CMK (cell line): ENCODE measurements at regions not wholly inside any gene's neighbourhood (a gene's known extent, or its start where the extent isn't known, plus 50 kb on each side); places are given as distances from the start of the nearest gene placed in this dataset.
A peak's percentile ranks its signal among the peaks of the same experiment; 100 is the strongest.
"Not testable (repeated sequence)": the region's sequence is repeated elsewhere in the genome, so short reads cannot be mapped to it uniquely, and the experiment has no call there.

Experiments used
- DNase-seq: peaks from one replicate; pipeline ENCODE4 v3.0.0-alpha.2; 2010; ENCODE audit warnings: low read depth

- DNase-seq, result no peak
These were observed 59.4 kb downstream of the EBLN1 start for GRCh38 chr10:22158426-22158825.

GRCh38 chr10:22156750-22157149 is 61.1 kb downstream of the EBLN1 start:
- DNase-seq, result no peak

DNA sequence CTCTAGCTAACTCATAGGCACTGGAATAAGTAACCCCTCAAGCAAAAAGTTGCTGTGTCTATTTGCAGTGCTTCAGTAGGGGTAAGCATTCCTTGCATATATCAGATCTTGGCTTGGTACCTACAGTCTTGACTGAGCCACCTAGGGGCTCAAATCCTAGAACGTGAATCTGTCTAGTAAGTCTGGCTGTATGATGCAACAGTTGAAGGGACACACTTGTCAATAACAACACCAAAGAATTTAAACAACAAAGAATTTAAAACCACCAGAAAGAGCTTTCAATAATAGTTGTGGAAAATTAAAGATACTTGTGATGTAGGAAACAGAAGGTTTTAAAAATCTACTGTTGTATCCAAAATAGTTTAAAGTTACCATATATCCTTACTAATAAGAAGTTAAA is 65.4 kb downstream of the EBLN1 start:
- DNase-seq, result no peak

DNA sequence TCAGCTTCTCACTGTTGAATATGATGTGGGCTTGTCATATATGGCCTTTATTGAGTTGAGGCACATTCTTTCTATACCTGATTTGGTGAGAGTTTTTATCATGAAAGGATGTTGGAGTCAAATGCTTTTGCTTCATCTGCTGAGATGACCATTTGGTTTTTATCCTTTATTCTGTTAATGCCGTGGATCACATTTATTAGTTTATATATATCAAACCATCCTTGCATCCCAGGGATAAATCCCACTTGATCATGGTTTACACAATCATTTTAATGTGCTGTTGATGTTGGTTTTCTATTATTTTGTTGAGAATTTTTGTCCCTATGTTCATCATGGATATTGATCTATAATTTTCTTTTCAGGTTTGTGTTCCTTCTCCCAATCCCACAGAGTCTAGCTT is 67.0 kb downstream of the EBLN1 start:
- DNase-seq, result no peak

GRCh38 chr10:22148961-22149360 is 68.9 kb downstream of the EBLN1 start:
- DNase-seq, result no peak

DNA sequence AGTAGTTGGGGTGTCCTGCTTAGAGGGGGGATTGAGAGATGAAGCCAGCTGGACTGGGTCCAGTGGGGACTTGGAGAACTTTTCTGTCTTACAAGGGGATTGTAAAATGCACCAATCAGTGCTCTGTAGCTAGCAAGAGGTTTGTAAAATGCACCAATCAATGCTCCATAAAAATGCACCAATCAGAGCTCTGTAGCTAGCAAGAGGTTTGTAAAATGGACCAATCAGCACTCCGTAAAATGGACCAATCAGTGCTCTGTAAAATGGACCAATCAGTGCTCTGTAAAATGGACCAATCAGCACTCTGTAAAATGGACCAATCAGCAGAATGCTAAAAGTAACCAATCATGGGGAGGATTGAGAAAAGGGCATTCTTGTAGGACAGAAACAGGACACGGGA is 71.9 kb downstream of the EBLN1 start:
- not testable (repeated sequence) for DNase-seq

DNA sequence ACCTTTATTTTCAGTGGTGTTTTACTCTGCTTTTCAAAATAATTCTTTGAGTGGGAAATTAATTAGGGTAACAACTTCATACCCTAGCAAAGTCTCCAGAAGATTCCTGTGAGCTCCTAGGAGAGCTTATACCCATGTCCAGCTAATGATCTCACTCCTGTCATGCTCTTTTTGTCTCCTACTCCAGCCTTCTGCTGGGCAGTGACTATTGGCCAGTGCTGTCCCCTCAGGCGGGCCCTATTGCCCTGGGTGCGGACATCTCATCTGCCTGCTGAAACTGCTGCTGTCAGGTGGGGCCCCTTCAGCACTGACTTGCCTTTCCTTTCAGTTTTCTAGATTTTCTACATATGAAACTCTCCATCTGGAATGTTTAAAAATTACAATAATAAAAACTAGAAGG is 80.3 kb downstream of the EBLN1 start:
- no peak for DNase-seq

DNA sequence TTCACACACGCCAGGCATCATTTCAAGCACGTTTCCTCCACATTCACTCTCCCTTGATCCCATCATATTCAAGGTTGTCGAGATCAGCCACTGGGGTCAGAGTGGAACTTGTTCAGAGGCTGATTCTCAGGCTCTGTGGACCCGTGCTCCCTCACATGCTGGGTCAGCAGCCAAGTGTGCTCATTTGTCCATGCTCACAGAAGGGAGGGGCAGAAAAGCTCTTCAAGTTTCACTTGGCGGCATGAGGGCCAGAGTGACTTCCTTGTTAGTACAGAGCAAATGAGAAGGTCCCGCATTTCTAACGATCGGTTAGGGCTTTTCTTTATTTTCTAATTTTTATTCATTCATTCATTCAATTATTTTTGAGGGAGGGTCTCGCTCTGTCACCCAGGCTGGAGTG is 82.2 kb downstream of the EBLN1 start:
- DNase-seq, result no peak

- peak; percentile 27 for DNase-seq
These were observed 83.8 kb downstream of the EBLN1 start for GRCh38 chr10:22133749-22134624.

GRCh38 chr10:22130824-22131223 is 87.0 kb downstream of the EBLN1 start:
- not testable (repeated sequence) for DNase-seq

DNA sequence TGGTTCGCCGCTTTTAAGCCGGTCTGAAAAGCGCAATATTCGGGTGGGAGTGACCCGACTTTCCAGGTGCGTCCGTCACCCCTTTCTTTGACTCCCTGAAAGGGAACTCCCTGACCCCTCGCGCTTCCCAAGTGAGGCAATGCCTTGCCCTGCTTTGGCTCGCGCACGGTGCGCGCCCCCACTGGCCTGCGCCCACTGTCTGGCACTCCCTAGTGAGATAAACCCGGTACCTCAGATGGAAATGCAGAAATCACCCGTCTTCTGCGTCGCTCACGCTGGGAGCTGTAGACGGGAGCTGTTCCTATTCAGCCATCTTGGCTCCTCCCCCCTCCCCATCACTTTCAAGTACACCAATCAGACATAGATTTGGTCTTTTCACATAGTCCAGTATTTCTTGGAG is 88.2 kb downstream of the EBLN1 start:
- DNase-seq, result not testable (repeated sequence)

- not testable (repeated sequence) for DNase-seq
These were observed 96.6 kb downstream of the EBLN1 start for GRCh38 chr10:22121181-22121580.

- DNase-seq, result not testable (repeated sequence)
These were observed 97.7 kb downstream of the EBLN1 start for GRCh38 chr10:22120072-22120471.

GRCh38 chr10:22119575-22119974 is 98.2 kb downstream of the EBLN1 start:
- DNase-seq, result not testable (repeated sequence)

DNA sequence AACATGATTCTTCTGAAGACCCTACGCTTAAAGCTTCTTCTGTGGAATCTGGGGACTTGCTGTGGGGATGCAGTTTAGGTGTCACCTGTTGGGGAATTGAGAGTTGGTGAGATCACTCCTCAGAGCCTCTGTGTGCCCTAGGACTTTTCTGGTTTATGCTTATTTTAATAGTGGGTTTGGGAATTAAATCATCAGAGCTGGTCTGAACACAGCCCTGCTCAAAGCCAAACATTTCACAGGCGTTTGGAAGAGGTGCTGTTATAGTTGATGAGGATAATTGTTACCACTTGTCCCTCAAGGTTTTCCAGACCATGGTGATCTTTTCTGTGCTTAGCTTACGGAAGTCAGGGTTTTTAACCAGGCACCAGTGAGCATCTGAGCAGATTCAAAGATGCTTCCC is 106.1 kb downstream of the EBLN1 start:
- DNase-seq, result no peak

GRCh38 chr10:22111260-22111659 is 106.6 kb downstream of the EBLN1 start:
- no peak for DNase-seq

GRCh38 chr10:22110761-22111160 is 107.1 kb downstream of the EBLN1 start:
- no peak for DNase-seq

GRCh38 chr10:22105270-22105669 is 101.7 kb upstream of the DNAJC1 start:
- no peak for DNase-seq

- no peak for DNase-seq
These were observed 100.4 kb upstream of the DNAJC1 start for GRCh38 chr10:22103701-22104470.

GRCh38 chr10:22097696-22098095 is 94.2 kb upstream of the DNAJC1 start:
- no peak for DNase-seq

DNA sequence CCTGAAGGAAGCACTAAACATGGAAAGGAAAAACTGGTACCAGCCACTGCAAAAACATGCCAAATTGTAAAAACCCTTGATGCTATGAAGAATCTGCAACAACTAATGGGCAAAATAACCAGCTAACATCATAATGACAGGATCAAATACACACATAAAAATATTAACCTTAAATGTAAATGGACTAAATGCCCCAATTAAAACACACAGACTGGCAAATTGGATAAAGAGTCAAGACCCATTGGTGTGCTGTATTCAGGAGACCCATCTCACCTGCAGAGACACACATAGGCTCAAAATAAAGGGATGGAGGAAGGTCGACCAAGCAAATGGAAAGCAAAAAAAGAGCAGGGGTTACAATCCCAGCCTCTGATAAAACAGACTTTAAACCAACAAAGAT is 87.7 kb upstream of the DNAJC1 start:
- DNase-seq, result not testable (repeated sequence)

- no peak for DNase-seq
These were observed 83.8 kb upstream of the DNAJC1 start for GRCh38 chr10:22087402-22087738.

DNA sequence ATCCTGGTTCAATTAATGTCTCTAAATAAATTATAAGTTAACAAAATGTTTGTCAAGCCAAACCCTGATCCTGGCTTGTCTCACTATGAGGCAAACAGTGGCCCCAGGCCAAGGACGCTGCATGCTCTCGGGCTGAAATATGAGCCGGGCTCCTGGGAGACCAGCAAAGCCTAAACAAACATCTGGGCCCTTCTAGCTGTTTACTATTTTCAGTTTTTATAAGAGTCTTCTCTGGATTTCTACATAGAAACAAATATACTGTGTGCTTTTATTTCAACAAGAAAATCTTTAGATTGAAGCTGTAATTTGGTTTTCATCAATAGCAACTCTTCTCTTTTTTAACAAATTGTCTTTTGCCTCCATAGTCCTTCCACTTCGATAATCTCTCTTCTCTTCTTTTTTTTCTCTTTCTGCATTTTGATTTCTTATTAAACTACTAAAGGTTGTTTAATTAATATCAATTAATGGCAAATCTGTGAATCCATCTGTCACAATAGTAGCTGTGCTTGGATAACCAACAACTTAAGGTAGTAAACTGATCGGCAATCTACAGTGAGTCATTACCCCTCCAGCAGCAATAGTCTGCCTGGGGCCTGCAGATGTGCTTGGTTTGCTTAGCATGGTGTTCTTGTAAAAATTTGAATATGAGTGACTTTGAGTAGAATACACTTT is 83.3 kb upstream of the DNAJC1 start:
- DNase-seq, result no peak
